Transverse colon (tissue), 4 donors: ENCODE measurements at regions not wholly inside any gene's neighbourhood (a gene's known extent, or its start where the extent isn't known, plus 50 kb on each side); places are given as distances from the start of the nearest gene placed in this dataset.

Source experiments
- CTCF ChIP-seq, 5 experiments: fragments of 200-600 bp in 3 of 5; fragments of 450-650 bp in 2 of 5; sonication (generic) in 3 of 5; IDR thresholded peaks; 1 replicate in 2 of 5; 2 replicates in 3 of 5; pipeline ENCODE4 v1.5.1; 2016 to 2017; ENCODE audit warnings: antibody characterized with exemption in 5 of 5, inconsistent platforms in 3 of 5, mild to moderate bottlenecking in 2 of 5, moderate library complexity in 1 of 5
- EP300 ChIP-seq: sonication (generic); formaldehyde crosslinking; IDR thresholded peaks from one replicate; pipeline ENCODE4 v1.6.1; 2017; ENCODE audit warnings: antibody characterized with exemption, low read depth
- POLR2AphosphoS5 ChIP-seq, 3 donors: sonication (generic); formaldehyde crosslinking; IDR thresholded peaks; one replicate each; pipeline ENCODE4 v1.6.1; 2016; ENCODE audit warnings: antibody characterized with exemption in 3 of 3

GRCh38 chr5:154614595-154614994 lies 136.6 kb upstream of the HAND1 start:
- TF ChIP-seq CTCF (IDR thresholded peaks at IDR 0.05) (no peak), POLR2AphosphoS5 (IDR thresholded peaks at IDR 0.05) (no peak), EP300 (no peak)
